GM23338 (cell line): ENCODE measurements at regions not wholly inside any gene's neighbourhood (a gene's known extent, or its start where the extent isn't known, plus 50 kb on each side); places are given as distances from the start of the nearest gene placed in this dataset.

ENCODE experiments used
- CTCF ChIP-seq, 2 experiments: fragments of 200-600 bp in 1 of 2; sonication (generic) in 1 of 2; conservative IDR thresholded peaks; 2 replicates each; pipeline versions ENCODE4 v1.5.1 to v1.6.1; 2016 to 2017; ENCODE audit warnings: antibody characterized with exemption in 2 of 2, low read depth in 2 of 2, mild to moderate bottlenecking in 2 of 2, moderate library complexity in 1 of 2
- REST ChIP-seq: IDR thresholded peaks from one replicate; pipeline ENCODE4 v1.6.1; 2018; ENCODE audit warnings: antibody characterized with exemption; ENCODE audit not compliant: unreplicated experiment
- ZNF462 ChIP-seq: fragments of 250-450 bp; sonication (Bioruptor Pico); IDR thresholded peaks from 2 replicates; pipeline ENCODE4 v1.5.0; 2020; ENCODE audit warnings: mild to moderate bottlenecking, moderate library complexity

GRCh38 chr20:22949331-22950109, 85.6 kb upstream of the SSTR4 start (continued):
- TF ChIP-seq ZNF462 (CRISPR knock-in tag) (no peak), REST (no peak), CTCF (conservative IDR thresholded peaks at IDR 0.05; ENCODE audit: low read depth in 2 of 2) (no peak)
